NT2/D1 (cell line): ENCODE measurements at regions not wholly inside any gene's neighbourhood (a gene's known extent, or its start where the extent isn't known, plus 50 kb on each side); places are given as distances from the start of the nearest gene placed in this dataset.

ENCODE experiments used
- SUZ12 ChIP-seq: IDR thresholded peaks from 2 replicates; pipeline ENCODE4 v1.6.1; 2011; ENCODE audit not compliant: insufficient read length, insufficient read depth; ENCODE audit errors: extremely low read depth
- YY1 ChIP-seq: IDR thresholded peaks from 2 replicates; pipeline ENCODE4 v1.6.1; 2011; ENCODE audit not compliant: insufficient read length, insufficient read depth
- ZNF274 ChIP-seq: IDR thresholded peaks from 2 replicates; pipeline ENCODE4 v1.6.1; 2011; ENCODE audit warnings: mild to moderate bottlenecking, low read depth, low read length

DNA sequence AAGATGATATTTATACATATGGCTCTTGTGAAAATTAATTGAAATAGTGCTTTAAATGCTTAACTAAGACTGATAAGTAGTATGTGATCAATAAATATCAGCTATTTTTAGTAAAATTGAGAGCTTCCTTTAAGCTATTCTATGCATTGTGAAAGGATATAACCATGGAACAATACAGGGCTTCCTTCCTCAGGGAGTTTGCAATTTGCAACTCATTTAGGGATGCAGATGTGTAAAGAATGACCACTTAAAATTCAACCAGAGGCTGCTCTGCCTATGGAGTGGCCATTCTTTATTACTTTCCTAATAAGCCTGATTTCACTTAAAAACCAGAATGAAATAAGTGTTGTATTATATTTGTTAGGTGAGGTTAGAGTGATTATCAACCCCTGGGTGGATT, 103.2 kb upstream of the PRICKLE1 start:
- TF ChIP-seq ZNF274: no peak
- TF ChIP-seq YY1: no peak
- no peak for TF ChIP-seq SUZ12
